Inferior parietal cortex (tissue), 1 donor: ENCODE measurements at regions not wholly inside any gene's neighbourhood (a gene's known extent, or its start where the extent isn't known, plus 50 kb on each side); places are given as distances from the start of the nearest gene placed in this dataset.

Experiments
- DNase-seq: peaks from one replicate; pipeline ENCODE4 v3.0.0-alpha.2; 2016; ENCODE audit errors: extremely low spot score

GRCh38 chrX:20322887-20323286 is 56.2 kb upstream of the RPS6KA3 start:
- no peak for DNase-seq

GRCh38 chrX:20320461-20321159 is 53.9 kb upstream of the RPS6KA3 start:
- no peak for DNase-seq

- no peak for DNase-seq
These were observed 52.3 kb upstream of the RPS6KA3 start for GRCh38 chrX:20319054-20319453.

- DNase-seq = no peak
These were observed 51.2 kb upstream of the RPS6KA3 start for GRCh38 chrX:20317873-20318272.
